HG03442 (cell line): ENCODE measurements at regions not wholly inside any gene's neighbourhood (a gene's known extent, or its start where the extent isn't known, plus 50 kb on each side); places are given as distances from the start of the nearest gene placed in this dataset.

Experiments used
- ATAC-seq: cut with Tn5 transposase; IDR thresholded peaks from one replicate; pipeline ENCODE4 v1.9.1; 2021; ENCODE audit warnings: mild to moderate bottlenecking, moderate library complexity; ENCODE audit not compliant: unreplicated experiment

DNA sequence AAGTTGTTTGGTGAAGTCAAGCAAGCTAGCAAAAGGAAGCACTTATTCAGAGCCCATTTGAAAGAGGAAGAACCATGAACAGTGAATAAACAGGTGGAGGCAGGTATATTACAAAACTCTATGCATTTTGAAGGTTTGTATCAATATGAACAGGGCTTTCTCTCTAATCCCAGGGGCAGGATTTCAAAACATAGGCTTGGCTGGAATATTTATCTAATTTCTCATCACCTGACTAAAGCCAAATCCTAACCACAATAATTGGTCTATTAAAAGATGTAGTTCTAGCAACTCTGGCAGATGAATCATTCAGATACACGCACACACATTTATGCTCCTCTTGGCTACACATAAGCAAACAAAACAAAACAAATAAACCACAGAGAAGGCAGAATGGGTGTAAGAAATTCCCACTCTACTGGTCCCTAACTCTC is 554.4 kb downstream of the INHBA start:
- no peak for ATAC-seq

DNA sequence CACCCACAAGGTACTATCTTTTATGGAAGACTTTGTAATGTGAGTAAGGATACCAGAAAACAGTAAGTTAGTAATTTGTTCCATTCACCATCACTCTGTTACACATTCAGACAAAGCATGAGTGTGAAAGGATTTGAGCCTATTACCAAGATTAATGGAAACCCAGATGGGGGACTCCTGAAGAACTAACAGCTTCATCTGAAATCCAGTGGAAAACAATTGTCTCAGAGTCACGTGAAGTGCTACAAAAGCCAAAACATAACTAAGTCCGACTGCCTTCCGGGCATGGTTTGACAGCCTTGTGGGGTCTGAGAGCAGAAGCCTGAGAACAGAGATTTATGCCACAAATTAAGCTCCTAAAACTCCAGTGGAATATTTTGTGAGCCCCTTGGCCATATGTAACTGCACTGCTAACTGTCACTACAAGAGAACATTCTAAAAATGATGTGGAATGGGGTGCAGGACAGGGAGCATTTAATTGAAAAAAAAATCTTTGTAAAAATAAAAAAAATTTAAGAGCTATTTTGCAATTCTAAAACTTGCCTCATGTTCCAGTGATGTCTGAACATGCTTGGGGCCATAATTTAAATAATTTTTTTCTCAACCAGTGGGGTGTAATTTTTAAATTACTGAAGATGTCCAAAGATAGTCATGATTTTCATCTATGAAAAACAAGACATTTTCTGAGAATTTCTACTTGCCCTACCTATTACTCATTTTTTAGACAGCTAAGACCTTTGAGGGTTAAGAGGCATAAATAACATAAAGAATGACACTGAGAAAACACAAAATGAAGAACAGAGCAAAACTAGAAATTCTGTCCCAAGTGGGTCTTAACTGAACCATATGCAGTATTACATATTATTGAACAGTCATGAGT is 555.0 kb downstream of the INHBA start:
- no peak for ATAC-seq

DNA sequence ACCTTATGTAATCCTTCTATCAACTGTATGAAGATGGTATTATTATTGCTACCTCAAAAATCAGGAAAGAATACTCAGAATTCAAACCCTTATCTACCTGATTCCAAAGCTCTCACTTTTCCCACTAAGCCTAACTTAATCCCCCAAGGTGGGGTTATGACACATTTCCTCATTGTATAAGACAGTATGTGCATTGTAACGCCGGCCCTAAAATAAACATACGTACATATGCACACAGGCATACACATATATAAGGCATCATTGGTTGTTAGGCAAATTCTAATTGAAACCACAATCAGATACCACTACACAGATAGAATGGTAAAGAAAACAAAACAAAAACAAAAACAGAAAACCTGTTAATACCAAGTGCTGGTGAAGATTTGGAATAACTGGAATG is 556.5 kb downstream of the INHBA start:
- ATAC-seq = no peak

DNA sequence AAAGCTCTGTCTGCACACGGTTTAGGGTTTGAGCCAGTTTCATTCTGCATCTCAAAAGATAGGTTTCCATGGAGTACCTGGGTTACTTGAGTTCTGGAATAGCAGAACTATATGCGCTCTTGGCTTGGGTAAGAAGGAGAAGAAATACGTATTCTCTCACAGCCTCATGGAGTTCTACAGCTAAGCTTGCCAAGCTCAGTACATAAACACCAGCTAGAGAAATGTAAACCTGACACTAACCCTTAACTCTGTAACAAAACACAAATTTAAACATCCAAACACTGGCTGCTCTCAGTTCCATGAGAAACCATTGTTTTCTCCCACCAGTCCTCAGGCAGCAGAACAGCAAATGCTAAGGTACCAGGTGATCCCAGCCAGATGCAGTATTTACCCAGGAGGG is 557.2 kb downstream of the INHBA start:
- no peak for ATAC-seq

DNA sequence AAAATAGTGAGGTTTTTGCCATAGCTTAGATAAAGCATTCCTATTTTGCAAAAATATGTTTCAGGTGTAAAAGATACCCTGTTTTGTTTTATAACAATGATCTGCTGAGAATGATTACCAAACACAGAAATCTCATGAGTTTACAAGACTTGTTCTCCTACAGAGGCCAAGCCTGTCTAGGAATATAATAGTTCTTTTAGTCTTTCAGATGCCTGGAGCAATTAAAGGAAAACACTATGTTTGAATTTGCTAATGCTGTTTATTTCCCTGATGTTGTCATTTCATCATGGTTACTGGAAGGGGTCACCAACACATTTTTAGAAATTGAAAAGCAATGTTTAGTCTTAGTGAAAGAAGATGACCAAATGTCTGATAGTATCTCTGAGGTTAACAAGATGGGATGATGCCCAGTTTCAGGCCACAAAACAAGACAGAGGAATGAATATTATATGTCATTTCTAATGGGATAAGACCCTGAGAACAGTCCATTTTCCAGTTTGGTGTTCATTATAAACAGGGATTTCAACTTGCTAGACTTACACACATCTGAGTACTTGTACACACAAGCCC is 559.9 kb downstream of the INHBA start:
- ATAC-seq = no peak

DNA sequence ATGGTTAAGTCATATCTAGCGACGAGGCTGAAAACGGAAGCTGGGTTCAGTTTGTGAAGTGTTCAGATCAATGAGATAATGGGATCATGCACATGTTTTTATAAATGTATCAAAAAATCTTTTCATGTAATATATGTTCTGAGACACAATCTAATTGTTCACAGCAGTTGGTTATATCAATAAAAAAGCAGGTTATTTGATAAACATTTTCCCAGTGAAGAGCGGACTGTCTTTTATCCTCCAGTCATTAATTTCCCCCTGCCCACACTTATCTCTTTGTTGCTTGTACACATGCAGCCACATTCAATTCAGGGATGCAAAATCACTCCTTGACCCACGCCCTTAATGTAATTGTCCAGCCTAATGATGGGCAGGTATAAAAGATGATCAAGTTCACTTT is 563.1 kb downstream of the INHBA start:
- ATAC-seq = no peak

DNA sequence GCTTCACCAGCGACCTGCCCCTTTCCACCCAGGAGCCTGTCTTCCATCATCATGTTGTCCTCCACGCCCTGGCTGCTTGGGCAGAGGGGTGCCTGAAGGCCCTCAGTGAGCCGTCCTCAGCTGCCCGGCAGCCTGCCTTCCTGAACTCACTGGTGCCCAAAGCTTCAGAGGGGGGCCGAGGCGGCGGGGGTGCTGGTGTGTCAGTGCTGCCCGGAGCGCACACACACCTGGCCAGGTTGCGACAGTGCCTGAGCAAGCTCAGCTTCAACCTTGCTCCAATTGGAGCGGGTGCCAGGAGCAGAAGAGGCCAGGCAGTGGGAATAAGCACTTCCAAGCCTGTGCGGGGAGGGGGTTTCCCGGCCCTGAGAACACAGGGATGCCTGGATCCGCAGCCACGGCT is 566.3 kb downstream of the INHBA start:
- ATAC-seq = no peak

DNA sequence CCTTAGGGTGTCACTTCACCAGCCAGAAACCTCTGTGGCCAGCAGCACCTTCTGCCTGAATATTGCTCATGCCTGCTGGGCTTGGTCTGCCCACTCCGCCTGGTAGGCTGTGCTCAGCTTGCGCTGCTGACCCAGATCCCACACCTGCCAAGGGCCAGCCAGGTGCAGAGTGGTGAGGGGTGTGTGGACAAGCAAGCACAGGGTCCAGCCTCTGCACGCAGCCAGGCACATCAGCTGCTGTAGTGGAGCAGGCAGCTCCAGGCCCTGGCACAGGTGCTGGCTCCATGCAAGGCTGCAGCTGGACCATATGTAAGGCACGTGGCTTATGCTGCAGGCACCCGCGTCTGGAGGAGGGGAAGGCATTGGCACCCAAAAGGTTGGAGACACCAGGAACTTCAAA is 567.4 kb downstream of the INHBA start:
- no peak for ATAC-seq

DNA sequence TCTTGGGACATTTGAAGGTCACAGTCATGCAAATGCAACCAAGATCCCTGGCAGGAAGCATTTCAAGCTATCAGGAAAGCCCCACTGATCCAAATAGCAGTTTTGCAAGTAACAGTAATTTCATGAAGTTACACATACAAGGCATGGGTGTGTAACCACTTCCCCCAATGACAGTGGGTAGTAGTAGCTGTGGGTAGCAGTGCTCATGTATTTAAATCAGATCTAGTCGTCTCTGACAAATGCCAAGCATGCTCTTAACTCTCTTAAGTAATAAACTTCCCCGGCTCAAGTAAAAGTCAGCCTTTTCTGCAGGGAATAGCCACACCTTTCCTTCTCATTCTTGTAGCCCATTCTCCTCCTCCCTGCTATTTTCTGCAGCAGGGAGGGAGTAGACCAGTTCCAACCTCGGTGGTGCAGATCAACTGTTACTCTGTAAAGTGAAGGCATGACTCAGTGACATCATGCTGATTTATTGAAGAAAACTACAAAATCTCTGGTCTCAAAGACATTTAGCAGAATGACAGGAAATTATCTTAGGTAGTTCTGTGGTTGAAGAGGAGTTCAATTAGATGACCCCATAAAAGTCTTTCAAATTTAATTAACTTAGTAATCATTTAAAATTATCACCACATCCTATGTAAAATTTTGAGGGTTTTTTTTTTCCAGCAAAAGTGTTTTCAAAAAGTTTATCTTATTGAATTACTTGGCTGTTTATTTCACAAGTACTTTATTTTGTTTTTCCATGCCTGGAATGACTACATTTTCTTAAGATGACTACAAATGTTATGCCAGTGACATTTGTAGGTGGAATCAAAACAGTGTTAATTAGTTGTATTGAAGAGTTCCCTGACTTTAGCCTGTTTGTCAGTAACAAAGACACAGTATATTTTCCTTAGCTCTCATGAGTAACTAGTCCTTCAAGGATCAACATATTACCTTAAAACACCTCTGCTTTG is 568.3 kb downstream of the INHBA start:
- peak; percentile 93 for ATAC-seq

DNA sequence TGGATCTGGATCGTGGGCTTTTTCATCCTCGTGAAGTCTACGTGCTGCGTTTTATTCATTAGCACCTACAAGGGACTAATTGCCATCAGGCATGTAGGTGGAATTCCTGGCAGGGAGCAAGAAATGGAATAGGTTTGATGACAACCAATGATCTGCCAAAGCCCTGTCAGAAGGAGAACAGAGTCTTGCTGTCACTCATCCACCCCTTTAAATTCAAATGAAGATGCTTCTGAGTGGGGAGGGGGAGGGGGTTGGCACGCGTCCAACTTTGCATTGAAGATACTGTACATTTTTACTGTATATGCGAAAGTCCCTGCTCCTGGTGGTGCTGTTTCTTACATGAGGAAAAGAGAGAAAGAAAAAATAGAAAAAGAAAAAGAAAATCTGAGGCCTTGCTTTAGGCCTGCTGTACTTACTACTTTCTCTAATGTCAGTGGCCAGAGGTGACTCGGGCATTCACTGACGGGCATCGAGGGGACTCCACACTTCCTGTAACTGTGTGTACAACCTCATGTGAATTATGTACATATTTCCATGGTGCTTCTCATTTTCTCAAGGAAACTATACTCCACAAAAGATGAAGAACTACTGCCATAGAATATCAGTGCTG is 569.1 kb downstream of the INHBA start:
- ATAC-seq = peak; percentile 22

DNA sequence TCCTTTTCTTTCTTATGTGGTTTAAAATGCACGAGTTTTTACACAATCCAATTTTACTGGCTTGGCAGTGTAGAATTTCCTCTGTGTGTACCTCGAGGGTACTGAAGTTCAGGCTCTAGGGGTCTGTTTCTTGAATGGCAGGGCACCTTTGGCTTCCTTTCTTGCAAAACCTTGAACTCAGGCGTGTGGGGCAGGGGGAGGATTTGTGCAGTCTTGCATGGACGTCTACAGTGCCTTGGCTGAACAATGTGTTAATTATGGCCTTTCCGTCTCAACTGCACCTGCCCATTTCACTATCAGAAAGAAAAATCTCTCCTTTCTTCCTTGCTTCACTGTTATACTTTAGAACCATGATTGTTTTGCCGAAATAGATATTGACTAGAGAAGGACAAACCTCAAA is 570.9 kb downstream of the INHBA start:
- no peak for ATAC-seq

DNA sequence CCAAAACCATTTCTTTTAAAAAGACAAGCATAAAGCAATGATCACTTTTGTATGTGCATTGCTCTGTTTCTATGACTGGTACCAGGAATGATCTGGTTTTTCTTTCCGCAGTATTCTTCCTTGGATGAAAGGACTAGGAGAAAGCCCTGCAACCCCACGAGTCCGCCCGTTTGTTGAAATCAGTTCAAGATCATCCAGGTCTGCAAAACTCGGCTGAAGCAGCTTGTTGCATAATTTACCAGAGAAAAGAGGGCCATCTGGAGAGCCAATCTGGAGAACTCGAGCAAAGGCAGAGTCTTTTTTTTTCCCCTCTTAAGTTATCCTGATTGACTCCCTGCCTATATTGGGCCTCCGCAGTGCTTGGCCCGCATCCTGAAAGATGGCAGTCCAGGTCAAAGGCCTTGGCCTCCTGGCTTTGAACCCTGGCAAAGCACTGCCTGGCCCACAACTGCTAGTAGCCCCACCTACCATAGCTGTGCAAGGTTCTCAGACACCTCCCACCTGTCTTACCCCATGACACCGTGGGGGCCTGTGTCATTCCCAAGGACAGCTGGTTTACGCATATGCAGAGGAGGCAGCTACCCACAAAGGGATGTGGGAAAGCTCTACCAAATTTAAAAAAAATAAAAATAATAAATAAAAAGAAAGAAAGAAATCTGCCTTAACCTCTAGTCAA is 572.2 kb downstream of the INHBA start:
- no peak for ATAC-seq

DNA sequence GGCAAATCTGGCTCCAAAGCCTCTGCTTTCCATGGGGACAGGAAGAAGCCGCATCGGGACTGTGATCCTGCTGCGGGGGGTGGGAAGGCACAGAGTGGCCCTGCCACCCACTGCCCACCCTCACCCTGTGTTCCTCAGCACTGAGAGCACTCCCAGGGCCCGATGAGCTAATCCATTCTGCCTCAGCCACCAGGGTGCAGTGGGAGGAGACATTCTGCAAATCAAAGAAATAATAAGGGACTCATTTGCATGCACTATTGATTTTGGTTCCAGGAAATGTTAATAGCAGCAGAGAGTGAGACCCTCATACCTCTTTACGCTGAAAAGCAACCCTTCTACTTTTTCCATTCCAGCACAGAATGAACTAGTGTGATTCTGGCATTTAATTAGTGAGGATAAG is 572.8 kb downstream of the INHBA start:
- ATAC-seq = no peak

DNA sequence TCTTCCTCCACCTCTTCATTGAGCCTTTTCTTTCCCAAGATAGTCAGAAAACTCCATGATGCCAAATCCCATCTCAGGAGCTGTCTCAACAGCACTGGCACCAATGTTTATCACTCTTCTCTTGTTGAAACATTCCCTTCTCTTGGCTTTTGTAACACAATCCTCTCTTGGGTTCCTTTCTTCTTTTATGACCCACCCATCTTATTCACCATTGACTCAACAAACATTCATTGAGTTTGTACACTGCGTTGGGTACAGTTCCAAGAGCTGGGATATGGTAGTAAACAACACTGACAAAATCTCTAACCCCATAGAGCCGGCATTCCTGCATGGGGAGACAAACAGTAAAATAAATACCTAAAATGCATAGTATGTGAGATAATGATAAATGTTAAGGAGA is 577.5 kb downstream of the INHBA start:
- no peak for ATAC-seq

DNA sequence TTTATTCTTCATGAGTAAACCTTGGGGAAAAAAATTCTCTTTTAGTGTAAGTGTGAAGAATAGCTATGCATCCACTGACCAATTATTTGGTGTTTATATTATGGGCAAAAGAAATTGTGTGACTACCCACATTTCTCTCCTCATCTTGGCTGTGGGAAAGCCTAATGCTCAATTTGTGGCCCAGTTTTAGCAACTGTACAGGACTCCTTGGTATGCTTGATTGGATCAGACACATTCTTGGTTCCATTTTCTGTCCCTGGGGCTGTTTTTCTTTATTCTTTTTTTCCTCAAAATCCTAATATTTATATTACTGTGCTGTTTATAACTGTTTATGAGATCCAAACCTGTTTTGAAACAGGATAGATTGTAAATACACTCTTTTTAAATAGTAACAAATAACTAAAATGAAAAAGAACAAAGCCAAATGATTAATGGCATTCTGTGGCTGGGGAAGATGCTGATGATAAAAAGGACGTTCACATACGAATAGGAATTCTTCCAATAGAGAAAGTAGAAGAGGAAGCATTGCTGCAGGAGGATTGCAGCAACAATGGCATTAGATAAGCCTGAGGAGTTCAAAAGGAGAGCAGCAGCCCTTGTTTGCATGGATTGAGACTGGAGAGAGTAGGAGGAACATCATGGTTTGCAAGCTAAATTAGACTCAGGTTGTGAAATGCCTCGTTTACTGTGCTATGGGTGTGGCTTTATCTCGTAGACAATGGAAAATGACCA is 580.5 kb downstream of the INHBA start:
- no peak for ATAC-seq

DNA sequence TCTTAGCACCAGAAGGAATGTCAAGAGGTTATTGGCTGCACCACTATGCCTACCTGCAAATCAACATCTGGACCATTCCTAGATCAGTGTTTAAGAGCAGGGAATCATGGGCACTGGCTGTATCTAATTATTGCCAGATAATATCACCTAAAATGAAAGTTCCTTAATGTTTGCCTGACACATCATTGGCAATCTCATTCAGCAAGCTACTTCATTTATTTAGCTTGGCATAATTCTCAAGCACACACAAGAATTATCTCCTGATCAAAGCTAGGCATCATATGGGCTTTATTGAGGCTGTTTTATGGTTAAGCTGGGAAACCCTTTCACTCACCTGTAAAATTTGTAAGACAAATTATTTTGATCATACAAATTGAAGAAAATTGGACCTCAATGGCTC is 581.7 kb downstream of the INHBA start:
- no peak for ATAC-seq

DNA sequence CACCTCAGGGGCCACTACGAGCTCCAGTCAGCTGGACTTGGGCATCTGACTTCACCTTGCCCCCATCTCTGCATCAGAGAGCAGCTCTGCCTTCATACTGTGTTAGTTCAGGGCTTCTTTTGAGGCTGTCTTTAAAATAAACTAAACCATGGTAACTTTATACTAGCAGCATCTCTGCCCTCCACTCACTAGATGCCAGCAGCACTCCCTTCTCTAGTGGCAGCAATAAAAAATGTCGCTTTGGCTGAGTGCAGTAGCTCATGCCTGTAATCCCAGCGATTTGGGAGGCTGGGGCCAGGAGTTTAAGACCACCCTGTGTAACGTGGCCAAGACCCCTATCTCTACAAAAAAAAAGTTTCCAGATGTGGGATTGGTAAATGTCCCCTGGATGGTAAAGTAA is 584.4 kb downstream of the INHBA start:
- no peak for ATAC-seq

DNA sequence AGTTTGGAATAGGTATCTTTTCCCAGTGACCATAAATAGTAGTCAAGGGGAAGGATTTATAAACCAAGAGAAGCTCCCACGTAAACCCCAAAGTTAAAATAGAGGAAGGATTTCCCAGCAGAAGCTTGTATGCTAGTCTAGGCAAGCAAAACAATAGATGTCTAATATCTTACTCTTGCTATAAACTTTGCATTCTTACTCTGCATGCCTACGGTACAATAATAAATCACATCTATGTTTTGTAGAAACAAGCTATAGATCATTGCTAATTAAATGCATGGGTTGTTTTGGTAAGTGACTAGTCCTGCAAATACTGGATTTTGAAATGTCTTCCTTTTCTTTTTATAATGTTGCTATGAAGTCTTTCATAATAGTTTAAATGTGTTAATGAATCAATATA is 585.5 kb downstream of the INHBA start:
- ATAC-seq = no peak

DNA sequence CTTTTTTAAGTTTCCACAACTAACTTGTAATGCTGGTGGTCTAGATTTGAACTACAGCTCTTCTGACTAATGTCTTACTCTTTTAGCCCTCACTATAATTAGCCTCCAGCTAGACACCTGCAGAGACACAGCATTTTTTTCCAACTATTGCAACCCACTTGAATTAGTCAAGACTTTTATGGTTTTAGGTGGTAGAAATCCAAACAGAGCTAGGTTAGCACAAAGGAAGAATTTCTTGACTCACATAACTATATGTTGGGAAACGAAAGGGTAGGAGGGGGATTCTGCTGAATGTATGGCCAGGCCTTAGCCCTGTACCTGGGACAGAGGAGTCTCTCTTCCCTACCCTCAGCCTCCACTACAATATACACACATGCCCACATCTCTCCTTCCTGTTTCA is 586.1 kb downstream of the INHBA start:
- no peak for ATAC-seq

DNA sequence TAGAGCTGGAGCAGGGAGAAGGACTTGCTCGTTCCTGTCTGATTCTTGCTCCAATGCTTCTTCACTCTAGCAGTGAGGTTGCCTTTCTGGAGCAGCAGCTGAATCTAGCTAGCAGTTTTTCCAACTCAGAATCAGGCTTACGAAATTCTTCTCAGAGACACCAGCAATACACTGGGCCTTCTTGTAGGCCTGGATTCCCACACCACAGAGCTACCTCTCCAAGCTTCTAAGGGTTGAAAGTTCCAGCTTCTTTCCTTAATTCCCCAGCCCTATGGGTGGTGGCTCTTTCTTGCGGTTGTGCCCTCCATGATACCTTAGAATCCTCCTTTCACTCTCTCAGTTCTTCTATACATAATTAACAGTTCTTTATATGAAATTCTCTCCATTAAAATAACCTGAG is 586.6 kb downstream of the INHBA start:
- ATAC-seq = no peak
